ENCODE measurements at regions not wholly inside any gene's neighbourhood (a gene's known extent, or its start where the extent isn't known, plus 50 kb on each side); places are given as distances from the start of the nearest gene placed in this dataset.

DNA sequence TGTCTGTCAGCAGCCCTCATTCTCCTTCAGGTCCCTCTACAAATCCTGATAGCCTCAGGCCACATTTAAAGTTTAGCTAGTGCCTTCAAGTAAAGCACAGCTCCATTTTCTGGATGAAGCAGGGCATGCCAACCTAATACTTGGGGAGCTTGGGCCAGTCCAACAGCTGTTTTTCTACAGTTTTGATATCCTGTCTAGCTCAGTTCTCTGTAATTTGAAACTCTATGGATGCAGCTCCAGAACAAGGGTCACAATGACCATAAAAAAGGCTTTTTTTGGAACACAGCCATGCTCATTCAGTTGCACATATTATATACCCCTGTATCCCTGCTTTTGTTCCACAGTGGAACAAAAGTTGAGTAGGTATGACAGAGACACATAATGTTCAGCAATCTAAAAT is 373.5 kb downstream of the SUCLG1 start:
- TF ChIP-seq, protein P1, sequence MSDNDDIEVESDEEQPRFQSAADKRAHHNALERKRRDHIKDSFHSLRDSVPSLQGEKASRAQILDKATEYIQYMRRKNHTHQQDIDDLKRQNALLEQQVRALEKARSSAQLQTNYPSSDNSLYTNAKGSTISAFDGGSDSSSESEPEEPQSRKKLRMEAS (IDR thresholded peaks at IDR 0.05): no peak
- no peak for TF ChIP-seq POLR2AphosphoS2 (conservative IDR thresholded peaks at IDR 0.05; ENCODE audit: low read length)
- TF ChIP-seq NPAS2 (CRISPR knock-in tag; IDR thresholded peaks at IDR 0.05; ENCODE audit: borderline replicate concordance): no peak
- no peak for TF ChIP-seq EP300 (IDR thresholded peaks at IDR 0.05)
- TF ChIP-seq, protein P2, sequence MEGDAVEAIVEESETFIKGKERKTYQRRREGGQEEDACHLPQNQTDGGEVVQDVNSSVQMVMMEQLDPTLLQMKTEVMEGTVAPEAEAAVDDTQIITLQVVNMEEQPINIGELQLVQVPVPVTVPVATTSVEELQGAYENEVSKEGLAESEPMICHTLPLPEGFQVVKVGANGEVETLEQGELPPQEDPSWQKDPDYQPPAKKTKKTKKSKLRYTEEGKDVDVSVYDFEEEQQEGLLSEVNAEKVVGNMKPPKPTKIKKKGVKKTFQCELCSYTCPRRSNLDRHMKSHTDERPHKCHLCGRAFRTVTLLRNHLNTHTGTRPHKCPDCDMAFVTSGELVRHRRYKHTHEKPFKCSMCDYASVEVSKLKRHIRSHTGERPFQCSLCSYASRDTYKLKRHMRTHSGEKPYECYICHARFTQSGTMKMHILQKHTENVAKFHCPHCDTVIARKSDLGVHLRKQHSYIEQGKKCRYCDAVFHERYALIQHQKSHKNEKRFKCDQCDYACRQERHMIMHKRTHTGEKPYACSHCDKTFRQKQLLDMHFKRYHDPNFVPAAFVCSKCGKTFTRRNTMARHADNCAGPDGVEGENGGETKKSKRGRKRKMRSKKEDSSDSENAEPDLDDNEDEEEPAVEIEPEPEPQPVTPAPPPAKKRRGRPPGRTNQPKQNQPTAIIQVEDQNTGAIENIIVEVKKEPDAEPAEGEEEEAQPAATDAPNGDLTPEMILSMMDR (IDR thresholded peaks at IDR 0.05): no peak
- no peak for TF ChIP-seq MYC (IDR thresholded peaks at IDR 0.05; ENCODE audit: borderline replicate concordance, low read length)
- no peak for TF ChIP-seq POLR2A (IDR thresholded peaks at IDR 0.05; ENCODE audit: low read length)
- no peak for TF ChIP-seq CEBPB (IDR thresholded peaks at IDR 0.05)
- TF ChIP-seq RFX5 (IDR thresholded peaks at IDR 0.05): no peak
